ENCODE measurements at regions not wholly inside any gene's neighbourhood (a gene's known extent, or its start where the extent isn't known, plus 50 kb on each side); places are given as distances from the start of the nearest gene placed in this dataset.

DNA sequence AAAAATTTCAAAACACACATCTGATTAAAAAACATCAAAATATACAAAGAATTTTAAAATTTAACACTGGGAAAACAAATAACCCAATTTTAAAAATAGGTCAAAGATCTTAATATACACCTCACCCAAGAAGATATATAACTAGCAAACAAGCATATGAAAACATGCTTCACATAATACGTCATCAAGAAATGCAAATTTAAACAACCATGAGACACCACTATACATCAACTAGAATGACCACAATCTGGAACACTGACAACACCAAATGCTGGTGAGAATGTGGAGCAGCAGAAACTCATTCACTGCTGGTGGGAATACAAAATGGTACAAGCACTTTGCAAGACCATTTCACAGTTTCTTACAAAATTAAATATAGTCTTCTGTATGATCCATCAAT, 498.4 kb downstream of the IPMK start:
- WGBS (ENCODE audit: insufficient coverage) = no CpG with 5 or more reads among the region's 1 CpG
- Histone ChIP-seq H3K4me3 (ENCODE audit: control insufficient read depth in 1 of 2, extremely low read depth in 1 of 2, low read length in 1 of 2) (no peak overlapping the region), H3K4me1 (ENCODE audit: control insufficient read depth in 1 of 2, extremely low read depth in 1 of 2, insufficient read depth in 2 of 2, low read length in 2 of 2) (no peaks in the 10 kb centered on the region), H3K9me3 (no peaks in the 10 kb centered on the region), H3K27ac (ENCODE audit: low read length) (no peak overlapping the region), H3K36me3 (ENCODE audit: control insufficient read depth in 2 of 2, extremely low read depth in 1 of 2, insufficient read depth in 1 of 2, low read length in 1 of 2) (no peaks in the 10 kb centered on the region), H3K27me3 (replicated peaks in 1 of 2; ENCODE audit: control insufficient read depth in 2 of 2, extremely low read depth in 1 of 2, insufficient read depth in 2 of 2, low read length in 1 of 2) (no peaks in the 10 kb centered on the region)
- DNase-seq (no peak), ATAC-seq (replicated peaks in 1 of 4) (no peak)
- ChIA-PET POLR2A (interaction anchor here in 1 of 2 donors (0.6 kb wide), 1 partner anchor 1017 kb away, joined by 4 read pairs; no protein-coding TSS in a partner anchor), CTCF (no interaction called here)
- Mint-ChIP-seq H3K4me1 (no peaks in the 10 kb centered on the region), H3K4me3 (no peak overlapping the region), H3K36me3 (no peaks in the 10 kb centered on the region), H3K27me3 (no peaks in the 10 kb centered on the region), H3K27ac (no peak overlapping the region), H3K9me3 (peaks cover 16 to 24% (median 18%) of the 10 kb centered on the region in 3 donors)

DNA sequence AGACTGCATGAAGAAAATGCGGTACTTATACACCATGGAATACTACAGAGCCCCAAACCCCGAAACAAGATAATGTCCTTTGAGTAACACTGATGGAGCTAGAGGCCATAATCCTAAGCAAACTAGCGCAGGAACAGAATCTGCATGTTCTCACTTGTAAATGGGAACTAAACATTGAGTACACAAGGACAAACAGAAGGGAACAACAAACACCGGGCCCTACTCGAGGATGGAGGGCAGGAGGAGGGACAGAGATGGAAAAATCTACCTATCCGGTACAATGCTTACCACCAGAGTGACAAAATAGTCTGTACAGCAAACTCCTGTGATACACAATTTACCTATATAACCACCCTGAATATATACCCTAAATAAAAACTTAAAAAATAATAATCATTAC, 507.9 kb downstream of the IPMK start:
- DNase-seq (no peak), ATAC-seq (replicated peaks in 1 of 4) (no peak)
- Histone ChIP-seq H3K27me3 (replicated peaks in 1 of 2; ENCODE audit: control insufficient read depth in 2 of 2, extremely low read depth in 1 of 2, insufficient read depth in 2 of 2, low read length in 1 of 2) (no peaks in the 10 kb centered on the region), H3K4me1 (ENCODE audit: control insufficient read depth in 1 of 2, extremely low read depth in 1 of 2, insufficient read depth in 2 of 2, low read length in 2 of 2) (no peaks in the 10 kb centered on the region), H3K36me3 (ENCODE audit: control insufficient read depth in 2 of 2, extremely low read depth in 1 of 2, insufficient read depth in 1 of 2, low read length in 1 of 2) (no peaks in the 10 kb centered on the region), H3K4me3 (ENCODE audit: control insufficient read depth in 1 of 2, extremely low read depth in 1 of 2, low read length in 1 of 2) (no peak overlapping the region), H3K27ac (ENCODE audit: low read length) (no peak overlapping the region), H3K9me3 (no peaks in the 10 kb centered on the region)
- ChIA-PET POLR2A (no interaction called here), CTCF (no interaction called here)
- WGBS (ENCODE audit: insufficient coverage) = 62% methylated on average over 3 of the region's 6 CpGs
- H3K9me3 Mint-ChIP-seq = peaks cover 8 to 15% (median 8%) of the 10 kb centered on the region in 3 donors
- no peaks in the 10 kb centered on the region for H3K27me3 Mint-ChIP-seq
- no peaks in the 10 kb centered on the region for H3K4me1 Mint-ChIP-seq
- no peak overlapping the region for H3K4me3 Mint-ChIP-seq
- H3K36me3 Mint-ChIP-seq = no peaks in the 10 kb centered on the region
- H3K27ac Mint-ChIP-seq = no peak overlapping the region

DNA sequence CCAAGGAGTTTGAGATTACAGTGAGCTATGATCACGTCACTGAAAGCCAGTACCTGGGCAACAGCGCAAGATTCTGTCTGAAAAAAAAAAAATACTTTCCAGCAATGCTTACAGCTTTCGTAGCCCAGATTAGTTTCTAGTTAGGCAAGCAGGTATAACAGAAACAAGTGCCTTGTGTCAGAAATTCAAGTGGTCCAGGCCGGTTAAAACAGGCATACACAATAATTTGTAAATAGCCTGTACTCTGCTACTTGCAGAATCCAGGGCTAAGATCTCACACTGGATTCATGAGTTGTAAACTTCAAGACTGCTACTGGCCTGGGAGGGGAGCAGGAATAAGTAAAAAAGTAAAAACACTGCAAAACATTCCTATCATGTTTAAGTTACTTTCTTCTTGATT, 512.9 kb downstream of the IPMK start:
- Histone ChIP-seq H3K27me3 (replicated peaks in 1 of 2; ENCODE audit: control insufficient read depth in 2 of 2, extremely low read depth in 1 of 2, insufficient read depth in 2 of 2, low read length in 1 of 2) (no peaks in the 10 kb centered on the region), H3K27ac (ENCODE audit: low read length) (no peak overlapping the region), H3K4me3 (ENCODE audit: control insufficient read depth in 1 of 2, extremely low read depth in 1 of 2, low read length in 1 of 2) (no peak overlapping the region), H3K9me3 (no peaks in the 10 kb centered on the region), H3K36me3 (ENCODE audit: control insufficient read depth in 2 of 2, extremely low read depth in 1 of 2, insufficient read depth in 1 of 2, low read length in 1 of 2) (no peaks in the 10 kb centered on the region), H3K4me1 (ENCODE audit: control insufficient read depth in 1 of 2, extremely low read depth in 1 of 2, insufficient read depth in 2 of 2, low read length in 2 of 2) (no peaks in the 10 kb centered on the region)
- ChIA-PET POLR2A (no interaction called here), CTCF (no interaction called here)
- no peak overlapping the region for H3K4me3 Mint-ChIP-seq
- H3K27me3 Mint-ChIP-seq = no peaks in the 10 kb centered on the region
- ATAC-seq (replicated peaks in 1 of 4) = no peak
- no peaks in the 10 kb centered on the region for H3K4me1 Mint-ChIP-seq
- no peak overlapping the region for H3K27ac Mint-ChIP-seq
- no peaks in the 10 kb centered on the region for H3K36me3 Mint-ChIP-seq
- WGBS (ENCODE audit: insufficient coverage) = 100% methylated on average over 1 of the region's 4 CpGs
- peaks cover 6 to 35% (median 28%) of the 10 kb centered on the region in 3 donors for H3K9me3 Mint-ChIP-seq
- no peak for DNase-seq

DNA sequence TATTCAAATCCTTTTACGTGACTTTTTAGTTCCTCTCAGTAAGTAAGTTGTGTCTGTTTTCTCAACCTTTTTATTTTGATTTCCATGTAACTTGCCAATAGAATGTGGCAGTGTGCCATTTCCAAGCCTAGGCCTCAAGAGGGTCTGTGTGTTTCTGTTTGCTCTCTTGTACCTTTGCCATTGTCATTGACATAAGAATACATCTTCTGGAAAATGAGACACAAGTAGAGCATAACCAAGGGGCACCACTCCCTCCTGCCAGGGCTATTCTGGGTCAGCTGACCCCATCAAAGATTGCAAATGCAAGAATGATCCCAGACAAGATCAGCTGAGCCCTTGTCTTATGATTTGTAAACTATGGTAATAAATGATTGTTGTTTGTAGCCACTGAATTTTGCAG, 524.0 kb downstream of the IPMK start:
- no peak for DNase-seq
- no peak for ATAC-seq (replicated peaks in 1 of 4)
- H3K27me3 Mint-ChIP-seq = no peaks in the 10 kb centered on the region
- no CpG with 5 or more reads among the region's 1 CpG for WGBS (ENCODE audit: insufficient coverage)
- H3K36me3 Mint-ChIP-seq = no peaks in the 10 kb centered on the region
- POLR2A ChIA-PET = no interaction called here
- no peaks in the 10 kb centered on the region for H3K4me1 ChIP-seq (ENCODE audit: control insufficient read depth in 1 of 2, extremely low read depth in 1 of 2, insufficient read depth in 2 of 2, low read length in 2 of 2)
- no peaks in the 10 kb centered on the region for H3K27me3 ChIP-seq (replicated peaks in 1 of 2; ENCODE audit: control insufficient read depth in 2 of 2, extremely low read depth in 1 of 2, insufficient read depth in 2 of 2, low read length in 1 of 2)
- CTCF ChIA-PET = no interaction called here
- H3K9me3 Mint-ChIP-seq = peaks cover 0 to 19% (median 8%) of the 10 kb centered on the region in 3 donors
- H3K27ac Mint-ChIP-seq = no peak overlapping the region
- no peak overlapping the region for H3K27ac ChIP-seq (ENCODE audit: low read length)
- H3K4me1 Mint-ChIP-seq = no peaks in the 10 kb centered on the region
- no peaks in the 10 kb centered on the region for H3K36me3 ChIP-seq (ENCODE audit: control insufficient read depth in 2 of 2, extremely low read depth in 1 of 2, insufficient read depth in 1 of 2, low read length in 1 of 2)
- no peaks in the 10 kb centered on the region for H3K9me3 ChIP-seq
- H3K4me3 ChIP-seq (ENCODE audit: control insufficient read depth in 1 of 2, extremely low read depth in 1 of 2, low read length in 1 of 2) = no peak overlapping the region
- H3K4me3 Mint-ChIP-seq = no peak overlapping the region

DNA sequence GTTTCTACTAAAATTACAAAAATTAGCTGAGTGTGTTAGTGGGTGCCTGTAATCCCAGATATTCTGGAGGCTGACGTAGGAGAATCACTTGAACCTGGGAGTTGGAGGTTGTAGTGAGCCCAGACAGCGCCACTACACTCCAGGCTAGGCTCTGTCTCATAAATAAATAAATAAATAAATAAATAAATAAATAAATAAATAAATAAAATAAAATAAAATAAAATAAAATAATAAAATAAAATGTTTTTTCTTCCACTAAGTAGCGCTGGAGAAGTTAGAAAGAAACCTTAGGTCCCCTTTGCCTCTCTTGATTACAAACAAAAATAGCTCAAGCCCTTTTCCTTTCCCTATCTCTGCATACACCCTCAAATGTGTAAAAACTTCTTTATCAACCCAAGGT, 525.9 kb downstream of the IPMK start:
- Mint-ChIP-seq H3K27ac (no peak overlapping the region), H3K36me3 (no peaks in the 10 kb centered on the region), H3K9me3 (peaks cover 0 to 19% (median 8%) of the 10 kb centered on the region in 3 donors), H3K4me3 (no peak overlapping the region), H3K27me3 (no peaks in the 10 kb centered on the region), H3K4me1 (no peaks in the 10 kb centered on the region)
- ChIA-PET POLR2A (no interaction called here), CTCF (no interaction called here)
- no peaks in the 10 kb centered on the region for H3K4me1 ChIP-seq (ENCODE audit: control insufficient read depth in 1 of 2, extremely low read depth in 1 of 2, insufficient read depth in 2 of 2, low read length in 2 of 2)
- DNase-seq (no peak), ATAC-seq (replicated peaks in 1 of 4) (no peak)
- WGBS (ENCODE audit: insufficient coverage) = no CpG with 5 or more reads among the region's 3 CpGs
- H3K27me3 ChIP-seq (replicated peaks in 1 of 2; ENCODE audit: control insufficient read depth in 2 of 2, extremely low read depth in 1 of 2, insufficient read depth in 2 of 2, low read length in 1 of 2) = no peaks in the 10 kb centered on the region
- no peak overlapping the region for H3K27ac ChIP-seq (ENCODE audit: low read length)
- H3K4me3 ChIP-seq (ENCODE audit: control insufficient read depth in 1 of 2, extremely low read depth in 1 of 2, low read length in 1 of 2) = no peak overlapping the region
- H3K9me3 ChIP-seq = no peaks in the 10 kb centered on the region
- H3K36me3 ChIP-seq (ENCODE audit: control insufficient read depth in 2 of 2, extremely low read depth in 1 of 2, insufficient read depth in 1 of 2, low read length in 1 of 2) = no peaks in the 10 kb centered on the region

DNA sequence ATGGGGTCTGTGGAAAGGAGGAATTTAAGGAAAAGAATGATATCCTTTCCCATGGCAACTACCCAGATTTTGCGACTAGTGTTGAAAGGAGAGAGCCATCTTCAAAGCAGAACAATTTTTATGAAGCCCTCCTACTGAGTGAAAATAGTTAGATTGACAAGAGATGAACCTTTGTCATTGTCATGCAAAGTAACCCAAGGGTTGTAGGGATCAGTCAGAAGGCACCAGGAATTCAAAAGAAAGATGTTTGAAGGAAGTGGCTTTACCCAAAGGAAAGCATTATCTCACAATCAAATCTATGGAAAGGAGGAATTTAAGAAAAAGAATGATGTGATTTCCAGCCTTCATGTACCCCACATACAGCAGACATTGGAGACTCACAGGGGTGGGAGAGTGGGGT, 544.4 kb downstream of the IPMK start:
- ChIA-PET CTCF (no interaction called here), POLR2A (no interaction called here)
- no CpG with 5 or more reads among the region's 1 CpG for WGBS (ENCODE audit: insufficient coverage)
- ATAC-seq (replicated peaks in 1 of 4) (no peak), DNase-seq (no peak)
- Histone ChIP-seq H3K27ac (ENCODE audit: low read length) (no peak overlapping the region), H3K4me1 (ENCODE audit: control insufficient read depth in 1 of 2, extremely low read depth in 1 of 2, insufficient read depth in 2 of 2, low read length in 2 of 2) (no peaks in the 10 kb centered on the region), H3K9me3 (no peaks in the 10 kb centered on the region), H3K4me3 (ENCODE audit: control insufficient read depth in 1 of 2, extremely low read depth in 1 of 2, low read length in 1 of 2) (no peak overlapping the region), H3K36me3 (ENCODE audit: control insufficient read depth in 2 of 2, extremely low read depth in 1 of 2, insufficient read depth in 1 of 2, low read length in 1 of 2) (no peaks in the 10 kb centered on the region), H3K27me3 (replicated peaks in 1 of 2; ENCODE audit: control insufficient read depth in 2 of 2, extremely low read depth in 1 of 2, insufficient read depth in 2 of 2, low read length in 1 of 2) (no peaks in the 10 kb centered on the region)
- Mint-ChIP-seq H3K9me3 (peaks cover 6 to 22% (median 12%) of the 10 kb centered on the region in 3 donors), H3K27me3 (peaks cover 0 to 4% of the 10 kb centered on the region in 2 donors), H3K27ac (no peak overlapping the region), H3K36me3 (no peaks in the 10 kb centered on the region), H3K4me1 (no peaks in the 10 kb centered on the region), H3K4me3 (no peak overlapping the region)

DNA sequence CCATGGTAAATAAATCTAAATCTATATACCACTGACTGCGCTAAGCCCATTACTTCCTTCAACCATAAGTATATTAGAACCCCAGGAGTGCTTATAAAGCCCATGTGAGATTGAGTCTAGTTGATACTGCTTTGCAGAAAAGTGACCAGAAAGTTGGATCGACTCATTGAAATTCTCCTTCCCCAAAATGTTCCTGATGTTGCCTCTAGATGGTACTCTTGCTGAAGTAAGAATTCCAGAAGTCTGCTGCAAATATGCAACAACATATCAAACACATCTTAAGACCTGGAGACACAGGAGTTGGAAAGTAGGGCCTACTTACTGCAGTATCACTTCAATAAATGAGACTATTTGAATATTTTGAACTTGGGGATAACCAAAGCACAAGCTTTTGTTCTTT, 550.8 kb downstream of the IPMK start:
- Mint-ChIP-seq H3K4me1 (no peaks in the 10 kb centered on the region), H3K27me3 (peaks cover 0 to 4% of the 10 kb centered on the region in 2 donors), H3K27ac (no peak overlapping the region), H3K36me3 (no peaks in the 10 kb centered on the region), H3K4me3 (no peak overlapping the region), H3K9me3 (peaks cover 5 to 22% (median 11%) of the 10 kb centered on the region in 3 donors)
- DNase-seq (no peak), ATAC-seq (replicated peaks in 1 of 4) (no peak)
- no peaks in the 10 kb centered on the region for H3K4me1 ChIP-seq (ENCODE audit: control insufficient read depth in 1 of 2, extremely low read depth in 1 of 2, insufficient read depth in 2 of 2, low read length in 2 of 2)
- H3K27me3 ChIP-seq (replicated peaks in 1 of 2; ENCODE audit: control insufficient read depth in 2 of 2, extremely low read depth in 1 of 2, insufficient read depth in 2 of 2, low read length in 1 of 2) = no peaks in the 10 kb centered on the region
- H3K27ac ChIP-seq (ENCODE audit: low read length) = no peak overlapping the region
- ChIA-PET CTCF (no interaction called here), POLR2A (no interaction called here)
- no CpG with 5 or more reads among the region's 2 CpGs for WGBS (ENCODE audit: insufficient coverage)
- H3K36me3 ChIP-seq (ENCODE audit: control insufficient read depth in 2 of 2, extremely low read depth in 1 of 2, insufficient read depth in 1 of 2, low read length in 1 of 2) = no peaks in the 10 kb centered on the region
- H3K4me3 ChIP-seq (ENCODE audit: control insufficient read depth in 1 of 2, extremely low read depth in 1 of 2, low read length in 1 of 2) = no peak overlapping the region
- no peaks in the 10 kb centered on the region for H3K9me3 ChIP-seq

All from T-cell (primary cell).